ENCODE measurements at regions not wholly inside any gene's neighbourhood (a gene's known extent, or its start where the extent isn't known, plus 50 kb on each side); places are given as distances from the start of the nearest gene placed in this dataset.

GRCh38 chr12:92003701-92004100 lies 141.9 kb downstream of the BTG1 start:
- Histone ChIP-seq H3K4me3 (no peak overlapping the region), H3K4me1 (peaks cover 0 to 3% of the 10 kb centered on the region in 2 donors), H3K9me3 (no peaks in the 10 kb centered on the region), H3K27ac (no peak overlapping the region), H3K27me3 (no peaks in the 10 kb centered on the region), H3K36me3 (no peaks in the 10 kb centered on the region)
- TF ChIP-seq CTCF (IDR thresholded peaks at IDR 0.05) (no peak), POLR2A (IDR thresholded peaks at IDR 0.05) (no peak)
- intact Hi-C loops (cut with DNase I; ENCODE audit: low total_unique reads): no loop called here
- no peak for DNase-seq

GRCh38 chr12:92002673-92003382 lies 142.8 kb downstream of the BTG1 start:
- Histone ChIP-seq H3K9me3 (no peaks in the 10 kb centered on the region), H3K4me1 (peaks cover 0 to 3% of the 10 kb centered on the region in 2 donors), H3K27ac (peak overlapping the region; percentile 52 to 53), H3K36me3 (no peaks in the 10 kb centered on the region), H3K4me3 (no peak overlapping the region), H3K27me3 (no peaks in the 10 kb centered on the region)
- TF ChIP-seq POLR2A (IDR thresholded peaks at IDR 0.05) (no peak), CTCF (IDR thresholded peaks at IDR 0.05) (no peak)
- intact Hi-C loops (cut with DNase I; ENCODE audit: low total_unique reads): no loop called here
- no peak for DNase-seq

GRCh38 chr12:92002195-92002649 lies 143.4 kb downstream of the BTG1 start:
- peaks cover 0 to 3% of the 10 kb centered on the region in 2 donors for H3K4me1 ChIP-seq
- peak overlapping the region; percentile 52 to 53 for H3K27ac ChIP-seq
- TF ChIP-seq POLR2A (IDR thresholded peaks at IDR 0.05) (no peak), CTCF (IDR thresholded peaks at IDR 0.05) (no peak)
- no peak for DNase-seq
- H3K36me3 ChIP-seq: no peaks in the 10 kb centered on the region
- intact Hi-C loops (cut with DNase I; ENCODE audit: low total_unique reads): no loop called here
- H3K9me3 ChIP-seq: no peaks in the 10 kb centered on the region
- no peak overlapping the region for H3K4me3 ChIP-seq
- no peaks in the 10 kb centered on the region for H3K27me3 ChIP-seq

GRCh38 chr12:92000597-92000996 lies 145.0 kb downstream of the BTG1 start:
- no peaks in the 10 kb centered on the region for H3K9me3 ChIP-seq
- no peak for TF ChIP-seq POLR2A (IDR thresholded peaks at IDR 0.05)
- no peak for TF ChIP-seq CTCF (IDR thresholded peaks at IDR 0.05)
- no peak overlapping the region for H3K27ac ChIP-seq
- intact Hi-C loops (cut with DNase I; ENCODE audit: low total_unique reads): no loop called here
- no peaks in the 10 kb centered on the region for H3K27me3 ChIP-seq
- H3K4me3 ChIP-seq: no peak overlapping the region
- peaks cover 0 to 3% of the 10 kb centered on the region in 2 donors for H3K4me1 ChIP-seq
- no peak for DNase-seq
- no peaks in the 10 kb centered on the region for H3K36me3 ChIP-seq

GRCh38 chr12:91999823-92000222 lies 145.8 kb downstream of the BTG1 start:
- no peaks in the 10 kb centered on the region for H3K36me3 ChIP-seq
- intact Hi-C loops (cut with DNase I; ENCODE audit: low total_unique reads): no loop called here
- TF ChIP-seq POLR2A (IDR thresholded peaks at IDR 0.05) (no peak), CTCF (IDR thresholded peaks at IDR 0.05) (no peak)
- no peaks in the 10 kb centered on the region for H3K9me3 ChIP-seq
- no peaks in the 10 kb centered on the region for H3K27me3 ChIP-seq
- no peak overlapping the region for H3K4me3 ChIP-seq
- H3K27ac ChIP-seq: no peak overlapping the region
- DNase-seq: no peak
- peaks cover 0 to 3% of the 10 kb centered on the region in 2 donors for H3K4me1 ChIP-seq

Measured in uterus (tissue), 3 donors.